HG02588 (cell line): ENCODE measurements at regions not wholly inside any gene's neighbourhood (a gene's known extent, or its start where the extent isn't known, plus 50 kb on each side); places are given as distances from the start of the nearest gene placed in this dataset.

Experiments
- ATAC-seq: cut with Tn5 transposase; IDR thresholded peaks from one replicate; pipeline ENCODE4 v1.9.1; 2021; ENCODE audit warnings: mild to moderate bottlenecking, moderate library complexity; ENCODE audit not compliant: unreplicated experiment

- ATAC-seq = no peak
Observed at GRCh38 chr4:11525085-11525484, 96.4 kb upstream of the HS3ST1 start.

DNA sequence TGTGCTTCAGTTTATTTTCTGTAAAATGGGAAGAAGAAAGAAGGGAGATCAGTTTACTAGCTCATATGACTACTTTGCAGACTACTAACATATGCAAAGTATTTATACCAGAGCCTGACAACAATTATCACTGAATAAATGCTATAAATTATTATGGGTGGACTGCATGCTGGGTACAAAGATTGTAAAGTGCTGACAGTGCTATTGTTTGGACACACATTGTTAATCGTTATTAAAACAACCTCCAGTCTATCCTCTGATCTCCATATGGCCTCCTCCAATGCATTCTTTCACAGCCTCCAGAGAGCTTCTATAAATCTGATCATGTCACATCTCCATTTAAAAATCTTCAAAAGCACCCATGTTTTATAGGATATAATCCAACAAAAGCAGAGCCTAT is 90.1 kb upstream of the HS3ST1 start:
- no peak for ATAC-seq

DNA sequence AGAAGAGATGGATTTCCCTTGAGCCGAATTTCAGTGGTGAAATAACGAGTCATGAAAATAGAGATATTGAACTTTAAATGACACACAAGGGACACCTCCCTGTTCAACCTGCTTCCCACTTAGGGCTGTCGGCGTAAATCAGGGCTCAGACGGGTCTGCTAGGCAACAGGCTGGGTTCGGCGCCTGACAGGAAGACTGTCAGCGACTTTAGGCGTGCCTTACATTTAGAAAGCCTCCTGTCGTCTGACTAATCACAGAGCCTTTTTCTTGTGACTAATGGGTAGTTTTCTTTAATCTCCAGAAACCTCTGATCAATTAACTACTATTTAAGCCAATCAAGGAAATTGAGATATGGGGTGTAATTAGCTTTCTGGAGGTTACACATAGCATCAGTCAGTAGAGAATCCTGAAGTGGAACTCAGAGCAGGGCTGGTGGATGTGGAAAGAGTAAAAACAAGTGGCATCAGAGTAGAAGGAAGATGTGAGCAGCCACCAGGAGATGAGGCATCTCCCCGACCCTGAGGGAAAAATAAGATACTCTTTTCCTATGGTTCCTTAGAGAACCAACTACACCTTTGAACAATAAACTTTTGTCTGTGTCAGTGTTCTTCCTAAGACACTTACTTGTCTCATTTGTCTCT is 86.2 kb upstream of the HS3ST1 start:
- ATAC-seq = no peak

GRCh38 chr4:11514003-11514402 is 85.3 kb upstream of the HS3ST1 start:
- no peak for ATAC-seq

DNA sequence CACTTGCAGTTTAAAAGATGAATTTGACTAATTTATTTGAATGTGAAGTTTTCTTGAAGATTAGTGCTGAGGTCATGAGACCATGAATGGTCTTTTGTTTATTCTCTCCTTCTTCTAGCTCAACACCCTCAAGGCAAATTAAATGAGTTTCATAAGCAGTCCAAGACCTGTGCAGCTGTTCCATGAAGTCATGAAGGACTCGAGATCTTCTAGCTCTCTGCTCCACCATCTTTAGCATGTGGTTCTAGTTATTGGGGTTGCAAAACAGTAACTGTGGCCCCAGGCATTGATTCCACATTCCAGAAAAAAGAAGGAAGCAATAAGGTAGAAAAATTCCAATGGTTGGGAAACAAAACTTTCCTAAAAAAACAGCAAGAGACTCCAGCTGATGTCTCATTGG is 84.2 kb upstream of the HS3ST1 start:
- no peak for ATAC-seq

DNA sequence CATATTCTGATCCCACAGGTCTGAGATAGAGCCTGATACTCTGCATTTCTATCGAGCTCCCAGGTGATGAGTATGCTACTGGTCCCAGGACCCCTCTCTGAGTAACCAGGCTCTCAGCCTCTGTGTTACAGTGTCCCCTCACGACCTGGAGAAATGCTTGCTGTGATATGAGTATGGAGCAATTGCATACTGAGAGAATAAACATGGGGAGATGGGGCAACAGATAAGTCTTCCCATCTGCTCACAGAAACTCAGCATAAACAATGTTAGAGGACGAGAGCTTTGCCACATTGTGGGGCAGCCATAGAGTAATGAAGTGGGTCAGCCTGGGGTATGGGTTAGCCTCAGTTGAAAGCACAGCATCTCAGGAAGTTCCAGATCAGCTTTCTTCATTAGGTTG is 82.6 kb upstream of the HS3ST1 start:
- ATAC-seq = no peak

DNA sequence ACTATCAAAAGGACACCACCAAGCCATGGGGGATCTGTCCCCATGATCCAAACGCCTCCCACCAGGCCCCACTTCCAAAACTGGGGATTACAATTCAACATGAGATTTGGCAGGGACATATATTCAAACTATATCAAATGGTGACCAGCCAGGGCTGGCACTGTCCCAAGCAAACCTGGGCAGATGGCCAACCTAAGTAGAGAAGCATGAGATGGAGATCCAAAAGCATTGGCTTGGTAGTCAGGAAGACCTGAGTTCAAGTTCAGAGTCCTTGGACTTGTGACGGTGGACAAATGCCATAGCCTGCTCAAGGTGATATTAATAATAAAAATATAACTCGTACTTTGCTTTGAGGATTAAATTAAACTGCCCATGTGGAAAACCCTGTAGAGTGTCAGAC is 79.2 kb upstream of the HS3ST1 start:
- ATAC-seq = no peak

GRCh38 chr4:11506194-11506593 is 77.5 kb upstream of the HS3ST1 start:
- no peak for ATAC-seq

DNA sequence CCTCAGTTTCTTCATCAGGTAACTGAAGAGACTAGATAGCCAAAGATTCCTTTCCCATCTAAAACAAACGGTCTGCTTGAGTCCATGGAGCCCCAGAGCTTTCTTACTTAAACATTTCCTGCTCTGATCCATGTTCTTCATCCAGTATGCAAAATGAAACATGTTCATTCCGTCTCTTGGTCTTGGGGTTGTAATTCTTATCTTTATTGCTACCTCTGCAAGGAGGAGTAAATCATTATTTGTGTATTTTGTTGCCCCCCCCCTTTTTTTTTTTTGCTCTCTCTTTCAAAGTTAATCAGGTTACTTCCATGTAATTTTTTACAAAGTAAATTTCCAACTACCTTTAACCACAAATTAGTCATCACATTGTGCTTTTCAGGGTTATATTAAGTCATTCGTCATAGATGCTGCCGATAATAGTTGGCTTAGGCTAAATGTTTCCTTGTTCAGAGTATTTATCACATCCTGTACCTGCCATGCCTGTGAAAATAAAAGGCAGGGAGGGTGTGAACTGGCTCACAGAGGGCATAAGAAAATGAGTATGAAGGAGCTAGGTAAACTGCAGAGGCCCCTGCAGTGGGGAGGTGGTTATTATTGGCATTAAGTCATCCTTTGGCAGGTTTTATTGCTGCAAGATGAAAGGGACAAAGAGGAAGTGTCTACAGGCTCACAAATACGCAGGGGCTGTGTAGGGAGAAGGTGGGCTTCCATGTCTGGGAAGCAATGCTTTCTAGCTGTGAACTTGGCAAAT is 76.7 kb upstream of the HS3ST1 start:
- ATAC-seq = no peak

DNA sequence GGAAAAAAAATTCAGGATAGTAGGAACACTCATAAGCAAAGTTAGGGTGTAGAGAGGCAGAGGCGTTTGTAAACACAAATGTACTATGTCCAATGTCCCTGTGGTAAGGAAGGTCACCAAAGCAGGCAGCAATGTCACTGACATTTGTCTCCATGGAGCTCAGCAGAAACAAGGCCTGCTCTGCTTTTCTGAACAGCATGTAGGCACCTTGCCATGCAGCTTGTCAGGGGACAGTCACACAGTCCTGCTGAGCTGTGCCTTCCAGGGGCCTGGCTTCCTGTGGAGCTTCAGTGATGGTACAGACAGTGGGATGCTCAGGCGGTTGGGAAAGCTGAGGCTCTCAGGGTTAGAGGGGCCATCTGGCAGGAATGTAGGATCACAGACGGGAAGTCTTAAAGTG is 74.5 kb upstream of the HS3ST1 start:
- ATAC-seq = no peak

- no peak for ATAC-seq
Observed at GRCh38 chr4:11497972-11498371, 69.3 kb upstream of the HS3ST1 start.

DNA sequence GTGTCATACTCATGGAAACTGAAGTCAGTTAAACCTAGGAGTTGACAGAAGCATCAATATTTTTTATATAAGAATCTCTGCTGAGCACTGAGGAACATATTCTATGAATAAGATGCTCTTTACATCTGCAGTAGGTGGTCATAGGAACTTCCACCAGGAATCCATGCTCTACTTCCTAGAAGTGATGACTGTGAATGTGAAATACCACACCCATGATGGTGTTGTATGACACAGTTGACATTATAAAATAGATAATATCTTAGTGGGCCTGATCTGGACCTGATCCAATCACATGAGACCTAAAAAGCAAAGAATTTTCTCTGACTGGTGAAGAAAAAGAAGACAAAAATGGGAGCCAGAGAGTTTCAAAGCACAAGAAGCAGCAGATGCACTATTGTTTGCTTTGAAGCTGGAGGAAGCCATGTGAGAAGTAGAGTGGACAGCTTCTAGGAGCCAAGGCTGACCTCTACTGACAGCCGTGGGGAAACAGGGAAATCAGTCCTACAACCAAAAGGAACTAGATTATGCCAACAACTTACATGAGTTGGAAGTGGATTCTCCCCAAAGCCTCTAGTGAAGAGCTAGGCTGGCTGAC is 68.6 kb upstream of the HS3ST1 start:
- no peak for ATAC-seq

DNA sequence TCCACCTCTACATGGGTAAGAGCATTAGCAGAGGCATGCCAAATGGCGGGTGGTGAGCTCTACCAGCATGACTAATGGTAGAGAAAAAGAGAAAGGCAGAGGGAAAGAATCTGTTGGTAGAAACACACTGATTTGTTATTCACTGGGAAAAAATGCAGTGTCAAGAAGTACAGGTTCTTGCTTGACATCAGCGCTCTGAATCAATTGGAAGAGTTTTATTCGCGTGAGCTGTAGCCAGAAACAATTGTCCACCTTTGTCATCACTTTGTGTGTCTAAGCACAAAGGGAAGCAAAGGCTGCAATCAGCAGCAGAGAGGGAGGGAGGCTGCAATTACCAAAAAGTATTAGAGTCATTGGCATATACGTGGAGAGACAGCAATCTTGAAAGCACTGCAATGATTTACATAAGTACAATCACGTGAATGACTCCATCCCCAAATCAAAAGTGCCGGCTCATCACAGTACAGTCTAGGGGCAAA is 67.7 kb upstream of the HS3ST1 start:
- ATAC-seq = no peak

GRCh38 chr4:11495818-11496217 is 67.1 kb upstream of the HS3ST1 start:
- no peak for ATAC-seq

DNA sequence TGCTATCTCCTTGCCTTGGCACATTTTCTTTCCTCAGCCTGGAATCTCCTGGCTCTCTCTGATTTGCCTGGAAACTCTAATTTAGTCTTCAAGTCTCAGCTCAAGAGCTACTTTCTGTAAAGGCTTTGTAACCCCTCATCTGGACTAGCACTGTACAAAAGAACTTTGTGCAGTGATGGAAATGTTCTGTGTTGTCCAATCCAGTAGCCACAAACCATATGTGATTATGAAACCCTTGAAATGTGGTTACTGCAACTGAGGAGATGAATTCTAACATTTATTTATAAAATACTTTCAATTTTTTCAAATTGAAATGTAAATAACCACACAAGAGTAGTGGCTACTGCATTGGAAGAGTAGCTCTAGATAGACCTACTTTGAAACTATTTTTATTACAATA is 66.6 kb upstream of the HS3ST1 start:
- no peak for ATAC-seq

GRCh38 chr4:11494232-11494631 is 65.5 kb upstream of the HS3ST1 start:
- ATAC-seq = no peak

- ATAC-seq = no peak
Observed at GRCh38 chr4:11489453-11490083, 60.9 kb upstream of the HS3ST1 start.

GRCh38 chr4:11488657-11489452 is 60.2 kb upstream of the HS3ST1 start:
- no peak for ATAC-seq

DNA sequence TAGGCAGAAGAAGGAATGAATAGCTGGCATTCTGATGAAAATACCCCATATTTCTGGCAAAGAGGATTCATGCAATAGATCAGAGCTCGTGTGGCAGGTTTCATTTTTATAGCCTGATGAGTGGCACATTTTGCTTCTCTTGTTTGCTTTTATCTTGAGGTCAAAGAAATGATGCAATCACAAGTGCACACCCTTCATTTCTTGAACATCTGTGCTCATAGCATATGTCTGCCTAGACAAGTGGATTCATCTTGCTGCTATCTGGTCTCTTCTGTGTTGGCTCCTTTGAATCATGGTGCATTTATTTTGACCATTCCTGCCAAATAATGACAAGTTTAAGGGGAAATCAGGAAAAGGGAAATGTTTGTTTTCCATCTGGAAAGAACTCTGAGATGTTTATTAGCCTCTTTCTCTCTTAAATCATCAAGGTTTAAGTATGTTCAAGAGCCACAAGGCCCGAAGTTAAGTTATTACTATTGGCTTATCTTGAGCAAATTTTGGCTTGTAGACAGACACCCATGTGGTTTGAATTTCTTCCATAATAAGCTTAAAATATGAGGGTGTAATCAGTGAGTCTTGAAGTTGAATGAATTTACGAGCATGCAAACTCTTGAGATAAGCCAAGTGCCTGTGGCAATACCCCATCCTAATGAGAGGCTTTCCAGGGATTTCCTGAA is 59.3 kb upstream of the HS3ST1 start:
- no peak for ATAC-seq

DNA sequence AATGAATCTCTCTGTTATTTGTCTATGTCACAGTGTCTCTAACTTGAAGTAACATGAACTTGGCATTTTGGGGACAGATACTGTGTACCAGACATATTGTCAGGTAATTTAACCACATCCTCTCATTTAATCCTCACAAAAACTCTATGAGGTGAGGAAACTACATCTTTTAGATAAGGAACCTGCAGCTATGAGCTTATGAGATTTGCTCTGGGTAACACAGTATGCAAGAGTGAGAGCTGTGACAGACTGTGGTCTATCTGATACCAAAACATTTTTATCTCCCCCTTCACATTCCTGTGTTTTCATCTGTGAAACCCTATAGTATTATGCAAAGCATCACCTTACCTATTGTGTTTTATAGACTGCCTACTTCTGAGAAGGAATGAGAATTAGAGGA is 58.4 kb upstream of the HS3ST1 start:
- no peak for ATAC-seq
